H9 (cell line): ENCODE measurements at regions not wholly inside any gene's neighbourhood (a gene's known extent, or its start where the extent isn't known, plus 50 kb on each side); places are given as distances from the start of the nearest gene placed in this dataset.

Experiments
- DNase-seq: peaks from one replicate; pipeline ENCODE4 v3.0.0-alpha.2; 2017
- H2AFZ ChIP-seq: one replicate; pipeline ENCODE4 v1.6.1; 2013; ENCODE audit warnings: mild to moderate bottlenecking, low read length, control low read depth, moderate library complexity
- H2AK5ac ChIP-seq: 2 replicates; pipeline ENCODE4 v1.6.1; 2013; ENCODE audit warnings: low read length, control low read depth, mixed read lengths; ENCODE audit not compliant: insufficient read length
- H2BK120ac ChIP-seq: one replicate; pipeline ENCODE4 v1.6.1; 2013; ENCODE audit warnings: low read depth, mild to moderate bottlenecking, low read length, control low read depth, inconsistent platforms; ENCODE audit not compliant: poor library complexity, severe bottlenecking
- H2BK12ac ChIP-seq: 2 replicates; pipeline ENCODE4 v1.6.1; 2013; ENCODE audit warnings: low read length, control low read depth, mixed read lengths, low read depth; ENCODE audit not compliant: insufficient read length
- H2BK15ac ChIP-seq: 2 replicates; pipeline ENCODE4 v1.6.1; 2013; ENCODE audit warnings: low read depth, low read length, control low read depth
- H2BK20ac ChIP-seq: one replicate; pipeline ENCODE4 v1.6.1; 2013; ENCODE audit warnings: low read depth, mild to moderate bottlenecking, low read length, control low read depth, inconsistent platforms; ENCODE audit not compliant: poor library complexity, severe bottlenecking
- H2BK5ac ChIP-seq: 2 replicates; pipeline ENCODE4 v1.6.1; 2013; ENCODE audit warnings: low read length, control low read depth, mixed read lengths; ENCODE audit not compliant: insufficient read length
- H3K14ac ChIP-seq: 2 replicates; pipeline ENCODE4 v1.6.1; 2013; ENCODE audit warnings: low read length, control low read depth; ENCODE audit not compliant: insufficient read depth
- H3K18ac ChIP-seq: 2 replicates; pipeline ENCODE4 v1.6.1; 2013; ENCODE audit warnings: low read depth, mild to moderate bottlenecking, mixed read lengths, low read length, control low read depth; ENCODE audit not compliant: insufficient read length
- H3K23ac ChIP-seq: 2 replicates; pipeline ENCODE4 v1.6.1; 2013; ENCODE audit warnings: low read length, control low read depth, mixed read lengths, low read depth; ENCODE audit not compliant: insufficient read length
- H3K23me2 ChIP-seq: 2 replicates; pipeline ENCODE4 v1.6.1; 2013; ENCODE audit warnings: low read depth, mild to moderate bottlenecking, mixed read lengths, low read length, control low read depth; ENCODE audit not compliant: insufficient read length, poor library complexity, severe bottlenecking
- H3K27ac ChIP-seq: 2 replicates; pipeline ENCODE4 v1.5.1; 2013; ENCODE audit warnings: low read length, control low read depth, mixed read lengths, low read depth; ENCODE audit not compliant: insufficient read length
- H3K27me3 ChIP-seq: 2 replicates; pipeline ENCODE4 v1.6.1; 2013; ENCODE audit warnings: low read length, control low read depth, inconsistent platforms; ENCODE audit not compliant: insufficient read depth
- H3K4ac ChIP-seq: 2 replicates; pipeline ENCODE4 v1.6.1; 2013; ENCODE audit warnings: low read depth, mild to moderate bottlenecking, control low read depth, inconsistent platforms, low read length, moderate library complexity
- H3K4me1 ChIP-seq: 2 replicates; pipeline ENCODE4 v1.6.1; 2013; ENCODE audit warnings: low read length, control low read depth, inconsistent platforms; ENCODE audit not compliant: insufficient read depth
- H3K4me2 ChIP-seq: 2 replicates; pipeline ENCODE4 v1.6.1; 2013; ENCODE audit warnings: low read length, control low read depth, mixed read lengths; ENCODE audit not compliant: insufficient read length, insufficient read depth
- H3K56ac ChIP-seq: 2 replicates; pipeline ENCODE4 v1.6.1; 2013; ENCODE audit warnings: low read depth, mild to moderate bottlenecking, mixed read lengths, low read length, control low read depth; ENCODE audit not compliant: insufficient read length
- H3K79me1 ChIP-seq: 2 replicates; pipeline ENCODE4 v1.6.1; 2013; ENCODE audit warnings: low read depth, mild to moderate bottlenecking, moderate library complexity, low read length, control low read depth, inconsistent platforms; ENCODE audit not compliant: insufficient read depth, poor library complexity, severe bottlenecking
- H3K79me2 ChIP-seq: 2 replicates; pipeline ENCODE4 v1.6.1; 2013; ENCODE audit warnings: low read length, control low read depth, inconsistent platforms; ENCODE audit not compliant: insufficient read depth
- H3K9ac ChIP-seq: 2 replicates; pipeline ENCODE4 v1.6.1; 2013; ENCODE audit warnings: low read length, control low read depth, mixed read lengths; ENCODE audit not compliant: insufficient read length; ENCODE audit errors: extremely low read depth
- H3K9me3 ChIP-seq: one replicate; pipeline ENCODE4 v1.6.1; 2013; ENCODE audit warnings: low read depth, low read length, inconsistent platforms; ENCODE audit not compliant: control insufficient read depth
- H3T11ph ChIP-seq: one replicate; pipeline ENCODE4 v1.6.1; 2013; ENCODE audit warnings: mild to moderate bottlenecking, low read length, control low read depth, inconsistent platforms
- H4K20me1 ChIP-seq: one replicate; pipeline ENCODE4 v1.6.1; 2013; ENCODE audit not compliant: control insufficient read depth, insufficient read length, insufficient read depth
- H4K5ac ChIP-seq: 2 replicates; pipeline ENCODE4 v1.6.1; 2013; ENCODE audit warnings: low read depth, mild to moderate bottlenecking, mixed read lengths, low read length, control low read depth; ENCODE audit not compliant: insufficient read length
- H4K8ac ChIP-seq: replicated peaks from 2 replicates; pipeline ENCODE4 v1.6.1; 2013; ENCODE audit warnings: low read length, control low read depth, mixed read lengths, low read depth; ENCODE audit not compliant: insufficient read length
- H4K91ac ChIP-seq: 2 replicates; pipeline ENCODE4 v1.6.1; 2013; ENCODE audit warnings: low read depth, mild to moderate bottlenecking, moderate library complexity, mixed read lengths, low read length, control low read depth; ENCODE audit not compliant: insufficient read length
- H3K27ac Mint-ChIP-seq, 3 experiments: 2 replicates in 2 of 3; 3 replicates in 1 of 3; pipeline ENCODE4 v1.8.0; 2020 to 2021; ENCODE audit warnings: mixed read lengths in 3 of 3, mild to moderate bottlenecking in 1 of 3, moderate library complexity in 1 of 3
- H3K27me3 Mint-ChIP-seq: 2 replicates; pipeline ENCODE4 v1.8.0; 2021; ENCODE audit warnings: low read depth, mild to moderate bottlenecking, moderate library complexity, mixed read lengths
- H3K36me3 Mint-ChIP-seq, 3 experiments: 2 replicates in 2 of 3; 3 replicates in 1 of 3; pipeline ENCODE4 v1.8.0; 2020 to 2021; ENCODE audit warnings: low read depth in 3 of 3, mixed read lengths in 3 of 3; ENCODE audit not compliant: insufficient read depth in 1 of 3
- H3K4me1 Mint-ChIP-seq, 2 experiments: 2 replicates each; pipeline ENCODE4 v1.8.0; 2020; ENCODE audit warnings: mixed read lengths in 2 of 2
- H3K4me3 Mint-ChIP-seq, 2 experiments: 2 replicates in 1 of 2; 3 replicates in 1 of 2; pipeline ENCODE4 v1.8.0; 2020 to 2021; ENCODE audit warnings: mild to moderate bottlenecking in 2 of 2, mixed read lengths in 2 of 2, moderate library complexity in 1 of 2
- H3K9me3 Mint-ChIP-seq, 2 experiments: 2 replicates in 1 of 2; 3 replicates in 1 of 2; pipeline ENCODE4 v1.8.0; 2020; ENCODE audit warnings: mild to moderate bottlenecking in 2 of 2, mixed read lengths in 2 of 2, moderate library complexity in 1 of 2
- TF ChIP-seq, protein P1 (sequence below): fragments of 200-600 bp; sonication (generic); conservative IDR thresholded peaks from 3 replicates; pipeline ENCODE4 v1.8.0; 2021; ENCODE audit warnings: antibody characterized with exemption, mild to moderate bottlenecking

DNA sequence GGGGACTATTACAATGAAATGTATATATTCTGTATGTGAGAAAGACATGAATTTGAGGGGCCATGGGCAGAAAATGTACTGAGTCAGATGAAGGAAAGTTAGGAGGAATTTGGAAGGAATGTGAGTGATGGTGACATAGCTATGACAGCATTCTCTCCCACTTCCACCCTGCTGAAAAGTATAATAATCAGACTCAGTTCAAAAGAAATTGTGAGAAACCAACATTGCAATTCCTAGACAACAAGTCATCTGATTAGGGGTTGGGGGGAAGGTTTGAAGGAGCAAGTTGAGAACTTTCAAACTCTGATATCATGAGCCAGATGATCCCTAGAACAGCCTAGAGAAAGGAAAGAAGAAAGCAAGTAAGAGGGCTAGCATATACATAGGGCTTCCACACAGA is 370.6 kb downstream of the DMRTA1 start:
- Histone ChIP-seq H4K5ac (no peak overlapping the region), H3K18ac (no peak overlapping the region), H2BK120ac (no peak overlapping the region), H4K8ac (no peak overlapping the region), H2BK15ac (no peak overlapping the region), H3K79me2 (no peaks in the 10 kb centered on the region), H4K91ac (no peak overlapping the region), H3K4me1 (no peaks in the 10 kb centered on the region), H3K27ac (no peak overlapping the region), H3T11ph (no peak overlapping the region), H3K4me2 (no peak overlapping the region), H2AFZ (no peak overlapping the region), H3K27me3 (no peaks in the 10 kb centered on the region), H3K14ac (no peak overlapping the region), H3K9ac (no peak overlapping the region), H3K23ac (no peak overlapping the region), H3K23me2 (no peaks in the 10 kb centered on the region), H3K56ac (no peak overlapping the region), H2BK20ac (no peak overlapping the region), H2AK5ac (no peak overlapping the region), H2BK12ac (no peak overlapping the region), H2BK5ac (no peak overlapping the region), H4K20me1 (no peaks in the 10 kb centered on the region), H3K4ac (no peak overlapping the region), H3K9me3 (no peaks in the 10 kb centered on the region), H3K79me1 (no peaks in the 10 kb centered on the region)
- Mint-ChIP-seq H3K27ac (no peak overlapping the region), H3K4me1 (no peaks in the 10 kb centered on the region), H3K27me3 (no peaks in the 10 kb centered on the region), H3K4me3 (no peak overlapping the region), H3K36me3 (no peaks in the 10 kb centered on the region), H3K9me3 (no peaks in the 10 kb centered on the region; a peak in 1 of 5 replicates)
- TF ChIP-seq, protein P1, sequence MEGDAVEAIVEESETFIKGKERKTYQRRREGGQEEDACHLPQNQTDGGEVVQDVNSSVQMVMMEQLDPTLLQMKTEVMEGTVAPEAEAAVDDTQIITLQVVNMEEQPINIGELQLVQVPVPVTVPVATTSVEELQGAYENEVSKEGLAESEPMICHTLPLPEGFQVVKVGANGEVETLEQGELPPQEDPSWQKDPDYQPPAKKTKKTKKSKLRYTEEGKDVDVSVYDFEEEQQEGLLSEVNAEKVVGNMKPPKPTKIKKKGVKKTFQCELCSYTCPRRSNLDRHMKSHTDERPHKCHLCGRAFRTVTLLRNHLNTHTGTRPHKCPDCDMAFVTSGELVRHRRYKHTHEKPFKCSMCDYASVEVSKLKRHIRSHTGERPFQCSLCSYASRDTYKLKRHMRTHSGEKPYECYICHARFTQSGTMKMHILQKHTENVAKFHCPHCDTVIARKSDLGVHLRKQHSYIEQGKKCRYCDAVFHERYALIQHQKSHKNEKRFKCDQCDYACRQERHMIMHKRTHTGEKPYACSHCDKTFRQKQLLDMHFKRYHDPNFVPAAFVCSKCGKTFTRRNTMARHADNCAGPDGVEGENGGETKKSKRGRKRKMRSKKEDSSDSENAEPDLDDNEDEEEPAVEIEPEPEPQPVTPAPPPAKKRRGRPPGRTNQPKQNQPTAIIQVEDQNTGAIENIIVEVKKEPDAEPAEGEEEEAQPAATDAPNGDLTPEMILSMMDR, result no peak
- no peak for DNase-seq
